ENCODE measurements at regions not wholly inside any gene's neighbourhood (a gene's known extent, or its start where the extent isn't known, plus 50 kb on each side); places are given as distances from the start of the nearest gene placed in this dataset.

DNA sequence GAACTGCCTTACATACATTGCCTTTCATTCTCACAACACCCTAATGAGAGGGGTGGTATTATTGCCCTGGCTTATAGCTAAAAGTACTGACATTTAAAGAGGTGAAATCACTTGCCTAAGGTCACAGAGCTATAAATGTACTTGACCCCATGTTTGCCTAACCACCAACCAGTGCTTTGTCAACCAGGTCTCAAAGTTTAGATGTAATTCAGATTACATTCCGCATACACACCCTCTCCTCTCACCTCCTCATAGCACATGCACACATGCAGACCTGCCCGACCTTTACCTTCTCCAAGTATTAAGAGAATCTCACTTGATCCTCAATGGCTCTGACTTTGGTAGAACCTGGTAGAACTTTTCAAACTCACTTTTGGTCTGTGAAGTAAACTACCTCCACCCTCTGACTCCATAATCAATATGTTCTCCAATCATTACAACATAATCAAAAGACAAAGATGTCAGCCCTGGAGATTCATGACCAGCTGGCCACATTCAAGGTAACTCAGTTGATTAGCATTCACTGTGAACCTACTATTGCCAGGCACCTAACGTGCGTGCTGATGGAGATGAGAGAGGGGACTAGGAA is 63.2 kb upstream of the HES1 start:
- TF ChIP-seq, protein P1, sequence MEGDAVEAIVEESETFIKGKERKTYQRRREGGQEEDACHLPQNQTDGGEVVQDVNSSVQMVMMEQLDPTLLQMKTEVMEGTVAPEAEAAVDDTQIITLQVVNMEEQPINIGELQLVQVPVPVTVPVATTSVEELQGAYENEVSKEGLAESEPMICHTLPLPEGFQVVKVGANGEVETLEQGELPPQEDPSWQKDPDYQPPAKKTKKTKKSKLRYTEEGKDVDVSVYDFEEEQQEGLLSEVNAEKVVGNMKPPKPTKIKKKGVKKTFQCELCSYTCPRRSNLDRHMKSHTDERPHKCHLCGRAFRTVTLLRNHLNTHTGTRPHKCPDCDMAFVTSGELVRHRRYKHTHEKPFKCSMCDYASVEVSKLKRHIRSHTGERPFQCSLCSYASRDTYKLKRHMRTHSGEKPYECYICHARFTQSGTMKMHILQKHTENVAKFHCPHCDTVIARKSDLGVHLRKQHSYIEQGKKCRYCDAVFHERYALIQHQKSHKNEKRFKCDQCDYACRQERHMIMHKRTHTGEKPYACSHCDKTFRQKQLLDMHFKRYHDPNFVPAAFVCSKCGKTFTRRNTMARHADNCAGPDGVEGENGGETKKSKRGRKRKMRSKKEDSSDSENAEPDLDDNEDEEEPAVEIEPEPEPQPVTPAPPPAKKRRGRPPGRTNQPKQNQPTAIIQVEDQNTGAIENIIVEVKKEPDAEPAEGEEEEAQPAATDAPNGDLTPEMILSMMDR (IDR thresholded peaks at IDR 0.05) = no peak
- no peak for TF ChIP-seq POLR2A (IDR thresholded peaks at IDR 0.05)
